A549 (cell line): ENCODE measurements at regions not wholly inside any gene's neighbourhood (a gene's known extent, or its start where the extent isn't known, plus 50 kb on each side); places are given as distances from the start of the nearest gene placed in this dataset.
"Not testable (repeated sequence)": the region's sequence is repeated elsewhere in the genome, so short reads cannot be mapped to it uniquely, and the experiment has no call there.

ENCODE experiments used
- ATAC-seq, 2 experiments: fragments of 200-7000 bp in 1 of 2; fragments of >200 bp in 1 of 2; cut with Nextera tagmentation in 1 of 2; cut with Tn5 transposase in 1 of 2; 3 replicates each; pipeline versions ENCODE4 v1.8.0 to v1.9.1; 2018 to 2020; ENCODE audit warnings: mild to moderate bottlenecking in 1 of 2, moderate library complexity in 1 of 2
- CTCF ChIA-PET: fragments of 300-600 bp; sonication (Branson Sonifier 250); formaldehyde crosslinking; extraction: SDS; loops from one replicate; lab custom pipeline; 2021; ENCODE audit warnings: antibody characterized with exemption, inconsistent platforms; lab: Yijun Ruan, JAX
- POLR2A ChIA-PET: fragments of 350-600 bp; formaldehyde crosslinking; extraction: SDS; loops from one replicate; lab custom pipeline; 2021; ENCODE audit warnings: antibody characterized with exemption, inconsistent platforms; lab: Yijun Ruan, JAX
- DNase-seq, 2 experiments: peaks; one replicate each; pipeline versions ENCODE4 v3.0.0 to v3.0.0-alpha.2; 2011 to 2016; ENCODE audit warnings: low read depth in 1 of 2, low spot score in 1 of 2
- FAIRE-seq: peaks from 2 replicates; lab custom pipeline; 2011; peaks lifted over from hg19 to GRCh38; lab: Jason Lieb, UNC
- H3K27ac ChIP-seq, 2 experiments: fragments of >200 bp; sonication (Bioruptor Twin); formaldehyde crosslinking; 3 replicates each; pipeline ENCODE4 v1.5.1; 2016 to 2017
- H3K4me1 ChIP-seq: fragments of >200 bp; sonication (Bioruptor Twin); formaldehyde crosslinking; 3 replicates; pipeline ENCODE4 v1.6.1; 2016
- H3K4me2 ChIP-seq: fragments of >200 bp; sonication (Bioruptor Twin); formaldehyde crosslinking; 3 replicates; pipeline ENCODE4 v1.6.1; 2016
- H3K4me3 ChIP-seq: fragments of >200 bp; sonication (Bioruptor Twin); formaldehyde crosslinking; 3 replicates; pipeline ENCODE4 v1.5.1; 2016
- H3K9me3 ChIP-seq: fragments of >200 bp; sonication (Bioruptor Twin); formaldehyde crosslinking; 3 replicates; pipeline ENCODE4 v1.6.1; 2016
- CBX8 ChIP-seq: fragments of 200-600 bp; sonication (generic); IDR thresholded peaks from 2 replicates; pipeline ENCODE4 v1.6.1; 2016
- CEBPB ChIP-seq, 2 experiments: fragments of >200 bp in 1 of 2; sonication (Bioruptor Twin) in 1 of 2; formaldehyde crosslinking in 1 of 2; IDR thresholded peaks; 2 replicates each; pipeline ENCODE4 v1.6.1; 2012 to 2016
- CHD2 ChIP-seq: fragments of 150-350 bp; IDR thresholded peaks from 2 replicates; pipeline ENCODE4 v1.6.1; 2014; ENCODE audit warnings: low read length; ENCODE audit not compliant: partially characterized antibody
- EHMT2 ChIP-seq: fragments of 200-600 bp; sonication (generic); IDR thresholded peaks from 2 replicates; pipeline ENCODE4 v1.6.1; 2016; ENCODE audit warnings: antibody characterized with exemption, low read depth, mild to moderate bottlenecking, moderate library complexity
- HDAC2 ChIP-seq: fragments of 200-600 bp; sonication (generic); IDR thresholded peaks from 2 replicates; pipeline ENCODE4 v1.6.1; 2016
- HEYL ChIP-seq: fragments of 250-450 bp; sonication (Bioruptor Pico); IDR thresholded peaks from 2 replicates; pipeline ENCODE4 v1.8.0; 2021; ENCODE audit warnings: mild to moderate bottlenecking, moderate library complexity
- HOXB13 ChIP-seq: fragments of 250-450 bp; sonication (Bioruptor Pico); IDR thresholded peaks from 2 replicates; pipeline ENCODE4 v1.5.0; 2020; ENCODE audit warnings: low read depth, mild to moderate bottlenecking, moderate library complexity
- JUNB ChIP-seq: fragments of >200 bp; sonication (Bioruptor Twin); formaldehyde crosslinking; IDR thresholded peaks from 2 replicates; pipeline ENCODE4 v1.6.1; 2016
- MAX ChIP-seq: IDR thresholded peaks from 2 replicates; pipeline ENCODE4 v1.6.1; 2012
- MYC ChIP-seq: IDR thresholded peaks from 2 replicates; pipeline ENCODE4 v1.6.1; 2012; ENCODE audit warnings: mild to moderate bottlenecking, inconsistent platforms, low read length, improper control_type of control experiment, borderline replicate concordance
- NPAS2 ChIP-seq: fragments of 250-450 bp; sonication (Bioruptor Pico); IDR thresholded peaks from 2 replicates; pipeline ENCODE4 v1.8.0; 2022; ENCODE audit warnings: mild to moderate bottlenecking, moderate library complexity, borderline replicate concordance
- POLR2AphosphoS2 ChIP-seq: conservative IDR thresholded peaks from 2 replicates; pipeline ENCODE4 v1.6.1; 2012; ENCODE audit warnings: low read length, improper control_type of control experiment, inconsistent platforms
- RARB ChIP-seq: fragments of 250-450 bp; sonication (Bioruptor Pico); IDR thresholded peaks from 2 replicates; pipeline ENCODE4 v1.8.0; 2021; ENCODE audit warnings: mild to moderate bottlenecking, moderate library complexity
- SMC3 ChIP-seq: fragments of >200 bp; sonication (Bioruptor Twin); formaldehyde crosslinking; IDR thresholded peaks from 3 replicates; pipeline ENCODE4 v1.6.1; 2018; ENCODE audit warnings: inconsistent platforms
- TFCP2L1 ChIP-seq: fragments of 250-450 bp; sonication (Bioruptor Pico); IDR thresholded peaks from 2 replicates; pipeline ENCODE4 v1.5.0; 2021; ENCODE audit warnings: mild to moderate bottlenecking
- TP53 ChIP-seq: fragments of 250-450 bp; sonication (Bioruptor Pico); IDR thresholded peaks from 2 replicates; pipeline ENCODE4 v1.5.0; 2021; ENCODE audit warnings: mild to moderate bottlenecking, moderate library complexity
- WGBS: methylation state at CpG from one replicate; pipeline ENCODE4 v1.1.6; 2017; ENCODE audit errors: missing lambda C conversion rate; 5-methylcytosine and 5-hydroxymethylcytosine counted together
- TF ChIP-seq, protein P1 (sequence below): IDR thresholded peaks from 2 replicates; pipeline ENCODE4 v1.6.1; 2012
- TF ChIP-seq, protein P2 (sequence below): fragments of >200 bp; sonication (Bioruptor Twin); formaldehyde crosslinking; IDR thresholded peaks from 2 replicates; pipeline ENCODE4 v1.6.1; 2016

DNA sequence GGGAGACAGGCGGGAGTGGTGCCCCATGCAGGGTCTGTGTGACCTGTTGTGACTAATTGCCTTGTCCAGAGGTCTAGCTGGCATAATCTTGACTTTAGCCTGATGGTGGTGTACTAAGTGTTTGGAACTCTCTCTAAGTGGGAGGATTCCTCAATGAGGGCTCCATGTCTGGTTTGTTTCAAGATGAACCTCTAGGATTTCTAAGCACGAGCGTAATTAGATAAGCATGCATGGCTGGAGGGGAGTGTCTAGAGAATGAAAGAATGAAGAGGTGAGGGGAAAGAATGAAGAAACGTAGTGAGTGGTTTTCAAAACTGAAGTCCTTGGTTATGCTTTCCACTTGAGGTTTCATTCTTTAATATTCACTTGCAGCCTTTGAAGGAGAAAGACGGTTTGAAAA is 833.2 kb upstream of the GYPC start (continued):
- TF ChIP-seq POLR2AphosphoS2: no peak
- TF ChIP-seq, all 56 proteins: peak for 0

GRCh38 chr2:125825781-125826180 is 830.2 kb upstream of the GYPC start:
- H3K4me3 ChIP-seq, POLR2A ChIA-PET, H3K9me3 ChIP-seq, CTCF ChIA-PET, ATAC-seq, H3K4me2 ChIP-seq, H3K27ac ChIP-seq, DNase-seq, H3K4me1 ChIP-seq, FAIRE-seq: not testable (repeated sequence)
- 24% methylated on average over 7 of the region's 9 CpGs for WGBS

DNA sequence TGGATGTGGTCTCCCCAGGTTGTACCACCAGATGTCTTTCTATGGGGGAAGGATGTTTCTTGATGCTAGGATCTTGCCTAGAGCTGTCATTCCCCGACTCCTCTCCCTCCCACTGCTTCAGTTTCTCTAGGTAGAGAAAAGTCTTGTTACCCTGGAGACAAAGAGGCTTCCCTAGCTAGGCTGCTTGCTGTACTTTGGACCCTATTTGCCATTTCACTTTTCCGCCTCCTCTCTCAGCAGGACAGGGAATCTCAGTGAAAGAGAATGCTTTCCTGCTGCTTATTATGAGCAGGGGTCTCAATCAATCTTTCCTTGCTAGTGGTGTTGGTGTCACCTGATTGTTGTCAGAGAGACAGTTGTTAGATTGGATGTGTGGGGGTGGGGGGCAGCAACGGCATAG is 818.8 kb upstream of the GYPC start:
- no peak for ATAC-seq
- TF ChIP-seq CHD2 (no peak), HDAC2 (no peak), JUNB (no peak), TFCP2L1 (no peak), CEBPB (IDR thresholded peaks at IDR 0.05) (no peak), CBX8 (no peak)
- TF ChIP-seq, protein P1, sequence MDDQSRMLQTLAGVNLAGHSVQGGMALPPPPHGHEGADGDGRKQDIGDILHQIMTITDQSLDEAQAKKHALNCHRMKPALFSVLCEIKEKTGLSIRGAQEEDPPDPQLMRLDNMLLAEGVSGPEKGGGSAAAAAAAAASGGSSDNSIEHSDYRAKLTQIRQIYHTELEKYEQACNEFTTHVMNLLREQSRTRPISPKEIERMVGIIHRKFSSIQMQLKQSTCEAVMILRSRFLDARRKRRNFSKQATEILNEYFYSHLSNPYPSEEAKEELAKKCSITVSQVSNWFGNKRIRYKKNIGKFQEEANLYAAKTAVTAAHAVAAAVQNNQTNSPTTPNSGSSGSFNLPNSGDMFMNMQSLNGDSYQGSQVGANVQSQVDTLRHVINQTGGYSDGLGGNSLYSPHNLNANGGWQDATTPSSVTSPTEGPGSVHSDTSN: no peak
- TF ChIP-seq, protein P2, sequence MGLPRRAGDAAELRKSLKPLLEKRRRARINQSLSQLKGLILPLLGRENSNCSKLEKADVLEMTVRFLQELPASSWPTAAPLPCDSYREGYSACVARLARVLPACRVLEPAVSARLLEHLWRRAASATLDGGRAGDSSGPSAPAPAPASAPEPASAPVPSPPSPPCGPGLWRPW: no peak
- Histone ChIP-seq H3K4me2 (no peak overlapping the region), H3K9me3 (no peaks in the 10 kb centered on the region), H3K4me1 (no peaks in the 10 kb centered on the region), H3K27ac (no peak overlapping the region), H3K4me3 (no peak overlapping the region)
- CTCF ChIA-PET: no interaction called here
- WGBS: 3% methylated on average over 3 of the region's 3 CpGs
- POLR2A ChIA-PET: no interaction called here
- no peak for FAIRE-seq
- DNase-seq: no peak

DNA sequence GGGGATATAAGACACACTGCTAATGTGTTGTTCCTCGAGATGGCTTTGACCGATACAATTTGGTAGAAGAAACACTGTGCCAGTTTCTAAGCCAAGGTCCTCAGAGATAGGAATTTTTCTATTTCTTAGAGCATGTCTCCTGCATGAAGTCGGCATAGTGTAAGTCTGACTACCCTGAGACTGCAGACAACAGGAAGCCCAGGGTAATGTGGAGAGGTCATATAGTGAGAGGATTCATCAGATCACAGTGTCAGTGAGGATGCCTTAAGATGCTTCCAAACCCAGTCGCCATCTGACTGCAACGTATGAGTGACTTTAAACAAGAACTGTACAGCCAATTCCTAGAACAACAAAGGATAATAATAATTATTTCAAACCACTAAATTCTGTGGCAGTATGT is 818.3 kb upstream of the GYPC start:
- POLR2A ChIA-PET: no interaction called here
- DNase-seq: no peak
- 6% methylated on average over 5 of the region's 5 CpGs for WGBS
- Histone ChIP-seq H3K4me2 (no peak overlapping the region), H3K27ac (no peak overlapping the region), H3K9me3 (no peaks in the 10 kb centered on the region), H3K4me1 (no peaks in the 10 kb centered on the region), H3K4me3 (no peak overlapping the region)
- no peak for TF ChIP-seq HDAC2
- no peak for TF ChIP-seq MYC
- no peak for TF ChIP-seq TFCP2L1
- TF ChIP-seq HEYL (CRISPR knock-in tag): no peak
- TF ChIP-seq CHD2: no peak
- TF ChIP-seq MAX: no peak
- TF ChIP-seq EHMT2: no peak
- TF ChIP-seq, protein P2: no peak
- TF ChIP-seq SMC3: no peak
- CTCF ChIA-PET: no interaction called here
- no peak for ATAC-seq
- FAIRE-seq: no peak

- no peak overlapping the region for H3K4me3 ChIP-seq
- ChIA-PET CTCF (no interaction called here), POLR2A (no interaction called here)
- H3K27ac ChIP-seq: no peak overlapping the region
- FAIRE-seq (no peak), ATAC-seq (no peak), DNase-seq (no peak)
- H3K9me3 ChIP-seq: no peaks in the 10 kb centered on the region
- H3K4me2 ChIP-seq: no peak overlapping the region
- TF ChIP-seq MYC (no peak), NPAS2 (CRISPR knock-in tag) (no peak), HOXB13 (CRISPR knock-in tag) (no peak), TP53 (CRISPR knock-in tag) (no peak), RARB (CRISPR knock-in tag) (no peak)
- TF ChIP-seq, protein P1: no peak
- no peaks in the 10 kb centered on the region for H3K4me1 ChIP-seq
Measured at GRCh38 chr2:125839945-125840344, 816.0 kb upstream of the GYPC start.
